Epidermal melanocyte (primary cell): ENCODE measurements at regions not wholly inside any gene's neighbourhood (a gene's known extent, or its start where the extent isn't known, plus 50 kb on each side); places are given as distances from the start of the nearest gene placed in this dataset.
A peak's percentile ranks its signal among the peaks of the same experiment; 100 is the strongest.
"Not testable (repeated sequence)": the region's sequence is repeated elsewhere in the genome, so short reads cannot be mapped to it uniquely, and the experiment has no call there.

ENCODE experiments used
- DNase-seq: peaks from one replicate; pipeline ENCODE4 v3.0.0; 2011; ENCODE audit warnings: low spot score; ENCODE audit not compliant: insufficient read length

DNA sequence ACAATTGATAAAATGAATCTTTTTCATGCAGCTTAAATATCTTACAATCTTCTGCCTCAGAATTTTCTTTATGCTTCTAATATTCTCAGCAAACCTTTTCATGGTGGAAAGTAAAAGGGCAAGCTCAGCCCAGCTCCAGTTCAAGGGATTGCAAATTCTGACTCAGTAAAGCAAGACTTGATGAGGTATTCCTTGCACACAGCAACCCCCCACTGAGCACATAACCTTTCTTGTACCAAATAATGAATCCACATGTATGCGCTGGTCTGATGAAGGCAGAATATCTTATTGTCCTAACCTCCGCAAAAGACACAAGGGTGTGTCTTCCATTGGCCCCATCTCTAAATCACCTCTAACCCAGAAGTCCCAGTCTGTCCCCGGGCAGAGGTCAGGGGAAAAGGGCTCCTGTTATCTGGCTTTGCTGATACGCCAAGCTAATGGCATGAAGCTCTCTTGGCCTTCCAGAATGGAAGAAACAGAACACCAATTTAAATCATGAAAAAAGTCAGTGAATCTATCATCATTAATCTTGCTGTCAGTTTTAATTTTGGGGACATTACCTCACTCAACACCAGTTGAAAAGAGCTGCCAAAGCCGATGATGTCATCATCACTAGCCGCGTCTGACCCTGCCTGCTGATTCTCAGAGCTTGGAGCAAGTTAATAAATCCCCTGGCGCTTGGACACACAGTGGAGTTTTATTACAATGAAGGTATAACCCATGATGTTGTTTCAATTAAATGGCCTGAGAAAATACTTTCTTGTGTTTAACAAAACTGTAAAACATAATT, 592.5 kb upstream of the CLINT1 start:
- DNase-seq = no peak

DNA sequence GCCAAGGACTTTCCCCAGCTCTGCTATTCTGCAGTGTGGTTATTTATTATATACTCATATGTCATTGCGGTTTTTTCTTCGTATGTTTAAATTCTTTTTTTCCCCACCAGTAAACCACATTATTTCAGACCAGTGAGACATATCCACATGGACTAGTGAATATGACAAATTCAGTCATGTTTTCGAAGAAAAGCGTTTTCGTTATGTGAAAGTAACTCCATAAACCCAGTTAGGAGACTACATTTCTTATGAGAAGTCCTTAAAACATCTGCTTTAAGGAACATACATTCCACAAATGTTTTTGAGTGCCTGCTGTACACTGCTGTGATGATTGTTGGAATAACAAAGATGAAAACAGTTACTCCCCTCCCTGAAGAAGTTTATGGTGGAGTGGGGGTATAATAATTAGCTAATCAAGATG, 591.8 kb upstream of the CLINT1 start:
- DNase-seq = no peak

DNA sequence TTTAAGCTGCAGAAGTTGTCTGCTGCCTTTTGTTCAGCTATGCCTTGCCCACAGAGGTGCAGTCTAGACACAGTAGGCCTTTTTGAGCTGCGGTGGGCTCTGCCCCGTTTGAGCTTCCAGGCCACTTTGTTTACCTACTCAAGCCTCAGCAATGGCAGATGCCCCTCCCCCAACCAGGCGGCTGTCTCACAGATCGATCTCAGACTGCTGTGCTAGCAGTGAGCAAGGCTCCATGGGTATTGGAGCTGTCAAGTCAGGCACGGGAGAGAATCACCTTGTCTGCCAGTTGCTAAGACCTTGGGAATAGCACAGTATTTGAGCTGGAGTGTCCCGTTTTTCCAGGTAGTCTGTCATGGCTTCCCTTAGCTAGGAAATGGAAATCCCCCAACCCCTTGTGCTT, 587.8 kb upstream of the CLINT1 start:
- DNase-seq = not testable (repeated sequence)

DNA sequence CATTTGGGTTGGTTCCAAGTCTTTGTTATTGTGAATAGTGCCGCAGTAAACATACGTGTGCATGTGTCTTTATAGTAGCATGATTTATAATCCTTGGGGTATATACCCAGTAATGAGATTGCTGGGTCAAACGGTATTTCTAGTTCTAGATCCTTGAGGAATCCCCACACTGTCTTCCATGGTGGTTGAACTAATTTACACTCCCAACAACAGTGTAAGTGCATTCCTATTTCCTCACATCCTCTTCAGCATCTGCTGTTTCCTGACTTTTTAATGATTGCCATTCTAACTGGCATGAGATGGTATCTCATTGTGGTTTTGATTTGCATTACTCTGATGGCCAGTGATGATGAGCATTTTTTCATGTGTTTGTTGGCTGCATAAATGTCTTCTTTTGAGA, 580.3 kb upstream of the CLINT1 start:
- DNase-seq = not testable (repeated sequence)

DNA sequence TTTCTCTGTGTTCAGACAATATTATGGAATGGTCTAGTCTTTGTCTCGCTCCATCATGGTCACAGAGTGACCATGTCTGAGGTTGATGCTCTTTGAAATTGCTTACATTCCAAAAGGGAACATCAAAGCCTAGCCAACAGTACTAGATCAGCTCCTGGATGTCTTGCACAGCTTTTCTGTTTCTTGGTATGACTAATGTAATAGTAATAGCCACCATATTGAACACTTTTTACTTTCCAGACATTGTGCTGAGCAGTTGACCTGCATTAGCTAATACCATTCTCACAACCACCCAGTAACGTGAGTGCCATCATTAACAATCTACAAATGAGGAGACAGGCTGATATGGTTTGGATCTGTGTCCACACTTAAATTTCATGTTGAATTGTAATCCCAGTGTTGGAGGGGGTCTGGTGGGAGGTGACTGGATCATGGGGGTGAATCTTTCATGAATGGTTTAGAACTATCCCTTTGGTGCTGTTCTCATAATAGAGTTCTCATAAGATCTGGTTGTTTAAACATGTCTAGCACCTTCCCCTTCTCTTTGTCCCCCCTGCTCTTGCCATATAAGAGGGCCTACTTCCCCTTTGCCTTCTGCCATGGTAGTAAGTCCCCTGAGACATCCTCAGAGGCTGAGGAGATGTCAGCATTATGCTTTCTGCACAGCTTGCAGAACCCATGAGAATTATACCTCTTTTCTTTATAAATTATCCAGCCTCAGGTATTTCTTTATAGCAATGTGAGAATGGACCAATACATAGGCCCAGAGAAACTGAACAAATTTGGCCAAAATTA, 577.5 kb upstream of the CLINT1 start:
- DNase-seq = no peak

DNA sequence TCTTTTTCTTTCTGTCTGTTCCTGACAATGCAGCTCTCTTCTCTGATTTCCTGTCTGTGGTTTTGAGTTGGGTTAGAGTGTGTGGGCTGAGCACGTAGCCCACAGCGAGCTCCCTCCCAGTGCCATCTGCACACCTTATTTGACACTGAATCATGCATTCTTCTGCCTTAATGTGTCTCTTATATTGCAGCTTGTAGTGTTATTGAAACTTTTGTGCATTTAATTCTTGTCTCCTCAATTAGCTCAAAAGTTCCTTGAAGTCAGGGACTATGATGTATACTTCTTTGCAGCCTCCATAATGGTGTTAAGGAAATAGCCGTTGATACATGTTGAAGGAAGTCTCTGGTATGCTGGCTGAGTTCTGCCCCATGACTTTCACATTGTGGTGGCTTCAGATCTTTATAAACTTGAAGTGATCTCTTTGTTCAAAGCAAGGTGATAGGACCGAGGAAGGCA, 576.2 kb upstream of the CLINT1 start:
- no peak for DNase-seq

DNA sequence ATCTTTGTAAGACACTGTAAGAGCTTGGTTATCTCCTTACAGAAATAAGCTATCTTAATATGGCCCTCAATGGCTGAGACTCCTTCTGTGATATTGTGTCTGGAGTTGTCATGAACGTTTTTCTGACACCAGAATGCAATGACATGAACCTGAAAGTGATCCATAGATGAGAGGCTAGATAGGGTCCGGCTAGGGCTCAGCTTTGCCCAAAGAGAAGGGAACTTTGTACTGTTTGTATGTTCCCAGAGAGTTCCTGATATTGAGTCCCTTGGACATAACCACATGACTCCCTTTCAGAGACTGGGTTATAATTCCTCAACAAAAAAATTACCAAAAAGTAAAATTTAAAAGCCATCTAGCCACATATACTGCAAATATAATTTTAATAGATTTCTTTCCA, 575.8 kb upstream of the CLINT1 start:
- no peak for DNase-seq

DNA sequence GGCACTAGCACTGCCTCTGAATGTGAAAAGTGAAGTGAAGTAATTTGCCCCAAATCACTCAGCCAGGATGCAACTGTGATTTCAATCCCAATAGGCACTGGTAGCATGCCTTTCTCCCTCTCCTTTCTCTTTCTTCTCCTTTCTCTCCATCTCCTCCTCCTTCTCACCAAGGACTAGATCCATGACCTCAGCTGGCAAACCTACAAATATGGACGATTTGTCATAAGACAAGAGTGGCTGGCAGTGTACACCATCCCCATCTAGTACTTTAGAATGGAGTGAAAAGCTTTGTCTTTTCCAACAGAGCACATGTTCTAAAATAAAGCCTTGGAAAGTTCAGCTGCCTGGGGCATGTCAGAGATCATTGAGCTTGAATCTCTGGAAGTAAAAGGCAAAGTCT, 574.7 kb upstream of the CLINT1 start:
- no peak for DNase-seq

DNA sequence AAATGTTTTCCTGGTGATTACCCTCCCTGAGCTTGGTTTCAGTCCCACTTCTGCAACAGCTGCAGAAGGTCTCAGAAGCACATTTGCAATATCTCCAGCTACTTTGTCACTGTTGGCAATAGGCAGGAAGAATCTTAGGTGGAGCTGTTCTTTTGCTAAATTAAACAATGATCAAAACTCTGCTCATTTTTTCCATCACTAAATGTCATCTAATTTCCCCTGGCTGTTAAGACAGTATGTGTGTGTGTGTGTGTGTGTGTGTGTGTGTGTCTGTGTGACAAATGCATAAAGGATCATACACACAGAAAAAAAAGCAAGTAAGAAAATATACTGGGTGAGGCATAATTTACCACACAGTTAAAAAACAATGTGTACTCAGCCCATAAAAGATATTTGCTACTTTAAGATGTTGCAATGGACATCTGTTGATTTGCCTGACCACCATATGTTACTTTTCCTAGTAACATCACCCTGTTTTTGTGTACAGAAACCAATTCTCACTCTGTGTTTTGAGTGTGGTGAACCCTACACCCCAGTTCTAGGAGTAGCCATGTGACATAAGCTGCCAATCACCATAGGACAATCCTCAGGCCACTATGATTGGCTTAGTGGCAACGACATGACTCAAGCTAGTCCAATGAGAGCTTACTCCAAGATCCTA, 572.6 kb upstream of the CLINT1 start:
- peak; percentile 46 for DNase-seq

DNA sequence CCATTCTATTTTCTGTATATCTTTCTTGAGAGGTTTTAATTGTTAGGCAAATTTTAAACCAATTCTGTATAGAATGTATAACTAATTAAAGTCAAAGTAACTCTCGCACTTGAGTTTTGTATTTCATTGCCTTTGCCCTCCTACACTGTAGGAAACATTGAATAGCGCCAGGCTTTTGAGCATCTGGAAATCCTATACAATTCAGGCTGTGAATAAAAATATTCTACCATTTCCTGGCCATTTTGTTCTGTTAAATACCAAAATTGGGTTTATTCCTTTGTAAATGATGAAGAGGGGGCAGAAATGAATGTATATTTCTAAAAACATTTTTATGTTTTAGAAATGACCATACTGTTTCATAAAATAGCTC, 571.8 kb upstream of the CLINT1 start:
- no peak for DNase-seq

DNA sequence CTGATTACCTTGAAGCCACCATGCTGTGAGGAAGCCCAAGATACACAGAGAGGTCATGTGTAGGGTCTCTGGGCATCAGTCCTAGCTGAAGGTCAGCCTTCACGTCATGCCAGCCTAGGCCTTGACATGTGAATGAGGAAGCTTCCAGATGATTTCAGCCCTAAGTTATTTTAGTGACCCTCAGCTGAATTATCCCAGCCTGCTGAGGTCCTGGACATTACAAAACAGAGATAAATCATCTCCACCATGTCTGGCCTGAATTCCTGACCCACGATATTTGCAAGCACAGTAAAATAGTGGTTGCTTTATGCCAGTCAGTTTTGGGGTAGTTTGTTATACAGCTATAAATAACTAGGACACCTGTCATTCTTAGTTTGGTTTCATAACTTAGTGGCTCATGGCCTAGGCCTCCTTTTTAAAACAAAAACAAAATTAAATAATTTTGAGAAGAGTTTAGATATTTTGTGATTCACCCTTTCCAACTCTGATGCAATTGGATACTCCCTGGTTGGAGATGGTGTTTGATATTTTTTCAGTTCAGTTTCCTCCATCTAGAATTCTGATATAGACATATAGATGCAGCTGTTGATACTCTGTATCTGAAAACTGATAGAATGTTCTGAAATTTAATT, 571.3 kb upstream of the CLINT1 start:
- DNase-seq = no peak

DNA sequence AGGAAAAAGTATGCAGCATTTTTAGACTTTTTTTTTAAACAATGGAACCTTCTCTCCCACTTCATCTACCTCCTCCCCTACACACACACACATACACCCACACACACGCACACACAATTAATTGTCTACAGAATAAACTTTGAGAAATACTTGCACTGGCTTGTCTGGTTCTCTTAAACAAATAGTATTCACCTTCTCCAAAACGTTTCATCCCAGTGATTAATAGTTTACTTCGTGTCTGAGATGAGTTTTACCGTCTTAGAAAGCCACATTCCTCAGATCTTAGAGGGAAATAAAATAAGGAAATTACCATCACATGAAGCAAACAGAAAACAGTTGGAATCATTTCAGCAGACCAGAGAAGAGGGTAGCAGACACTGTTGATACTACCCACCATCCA, 570.6 kb upstream of the CLINT1 start:
- DNase-seq = no peak

DNA sequence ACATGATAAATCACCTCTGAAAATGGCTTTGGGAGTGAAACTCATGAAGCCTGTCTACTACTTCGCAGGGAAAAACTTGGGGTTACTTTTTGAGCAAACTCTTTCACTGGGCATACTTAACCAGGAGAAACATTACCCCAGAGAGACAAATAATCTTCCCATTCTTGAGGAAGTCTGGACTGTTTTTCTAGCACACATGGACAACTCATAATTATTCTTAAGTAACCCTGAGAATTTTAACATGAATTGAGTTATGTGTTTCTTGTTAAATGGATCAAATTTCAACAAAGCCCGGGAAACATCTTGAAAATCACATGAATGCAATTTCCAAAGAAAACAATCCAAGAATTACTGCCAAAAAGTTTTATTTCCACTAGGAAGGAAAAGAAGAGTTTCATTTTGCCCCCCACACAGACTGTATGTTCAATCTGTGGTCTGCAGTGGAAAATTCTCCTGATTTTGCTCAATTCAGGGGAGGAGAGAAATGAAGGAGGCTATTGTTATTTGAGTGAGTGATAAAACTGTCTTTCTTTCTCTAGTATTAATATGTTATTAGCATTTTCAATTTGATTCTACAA, 564.8 kb upstream of the CLINT1 start:
- DNase-seq = peak; percentile 43

DNA sequence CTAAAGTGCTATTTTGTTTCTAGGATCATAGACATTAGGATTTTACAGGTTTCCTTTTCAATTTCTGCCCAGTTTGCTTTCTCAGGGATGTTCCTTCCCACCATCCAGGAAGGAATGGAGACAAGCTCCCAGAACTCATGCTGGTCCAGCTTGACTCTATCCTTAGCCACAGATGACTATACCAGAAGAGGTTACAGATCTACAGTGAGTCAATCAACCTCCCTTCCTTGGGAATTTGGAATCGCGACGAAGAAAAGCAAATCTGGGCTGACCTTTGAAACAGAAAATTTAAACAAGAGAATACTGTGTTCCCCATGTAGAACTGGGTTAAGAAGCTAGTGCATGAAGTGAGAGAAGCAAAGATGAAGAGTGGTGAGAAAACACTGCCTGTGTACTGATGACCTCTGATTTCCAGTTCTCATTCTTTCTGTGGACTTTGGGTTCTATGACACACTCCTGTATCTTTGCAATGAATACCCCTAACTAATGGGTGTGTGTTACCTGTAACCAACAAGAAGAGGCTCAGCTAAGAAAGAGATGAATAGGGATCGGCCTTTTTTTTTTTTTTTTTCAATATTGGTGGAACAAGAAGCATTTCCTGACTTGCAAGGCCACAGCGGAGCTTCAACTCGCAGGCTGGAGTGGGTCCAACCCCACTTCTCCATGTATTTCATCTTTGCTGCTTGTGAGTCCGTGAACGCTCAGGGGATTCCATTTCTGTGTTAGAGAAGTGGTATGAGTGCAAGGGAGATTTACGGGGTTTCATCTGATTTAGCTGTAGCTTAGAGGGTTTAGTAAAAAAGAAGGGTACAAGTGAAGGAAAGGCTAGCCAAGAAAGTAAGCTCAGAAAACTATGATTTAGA, 563.9 kb upstream of the CLINT1 start:
- DNase-seq = no peak

DNA sequence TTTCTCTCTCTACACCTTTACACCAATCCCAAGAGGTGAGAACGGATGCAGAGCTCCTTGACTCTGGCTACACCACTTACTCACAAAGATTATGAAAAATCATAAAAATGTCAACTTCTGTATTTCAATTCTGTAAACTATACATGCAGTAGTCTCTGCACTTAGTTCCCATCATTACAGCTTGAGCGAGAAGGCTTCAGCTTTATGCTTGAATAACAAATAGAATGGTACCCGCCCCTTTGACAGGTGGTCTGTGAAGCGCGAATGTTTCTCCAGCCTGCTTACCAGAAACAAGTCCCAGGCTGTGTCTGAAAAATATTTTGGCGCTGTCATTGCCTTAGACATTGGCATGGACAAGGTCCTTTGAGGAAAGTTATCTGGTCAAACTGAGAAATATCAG, 562.4 kb upstream of the CLINT1 start:
- no peak for DNase-seq

DNA sequence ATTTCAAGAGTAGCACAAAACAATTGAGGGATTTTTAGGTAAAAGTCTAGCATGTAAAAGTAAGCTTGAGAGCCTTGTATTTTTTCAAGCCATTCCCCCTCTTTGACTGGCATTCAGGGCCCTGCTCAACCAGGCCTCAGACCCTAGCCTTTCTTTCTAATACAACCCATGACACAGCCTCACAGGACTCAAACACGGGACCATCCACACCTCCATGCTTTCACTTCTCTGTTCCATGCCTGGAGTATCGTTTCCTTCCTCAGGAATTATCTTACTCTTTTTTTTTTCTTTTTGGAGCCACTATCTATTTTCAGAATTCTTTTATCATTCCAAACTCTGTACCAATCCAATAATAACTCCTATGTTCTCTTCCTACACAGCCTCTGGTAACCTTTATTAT, 560.2 kb upstream of the CLINT1 start:
- DNase-seq = no peak

DNA sequence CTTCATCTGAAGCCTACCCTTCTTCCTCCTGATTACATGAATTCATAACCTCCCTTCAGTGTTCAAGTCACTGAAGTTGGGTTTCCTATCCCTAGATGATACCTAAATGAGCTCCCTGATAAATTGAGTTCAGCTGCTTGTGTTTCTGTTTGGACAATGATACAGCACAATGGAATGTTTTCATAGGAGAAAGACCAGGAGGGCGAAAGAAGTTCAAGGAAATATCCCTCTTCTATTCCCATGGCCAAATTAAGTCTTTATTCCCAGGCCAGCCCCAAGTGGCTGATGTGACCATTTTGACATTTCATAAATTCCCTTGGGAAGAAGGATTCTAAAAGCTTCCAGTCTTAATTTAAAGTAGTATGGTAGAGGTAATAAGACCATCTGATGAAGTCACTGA, 555.8 kb upstream of the CLINT1 start:
- peak; percentile 30 for DNase-seq

DNA sequence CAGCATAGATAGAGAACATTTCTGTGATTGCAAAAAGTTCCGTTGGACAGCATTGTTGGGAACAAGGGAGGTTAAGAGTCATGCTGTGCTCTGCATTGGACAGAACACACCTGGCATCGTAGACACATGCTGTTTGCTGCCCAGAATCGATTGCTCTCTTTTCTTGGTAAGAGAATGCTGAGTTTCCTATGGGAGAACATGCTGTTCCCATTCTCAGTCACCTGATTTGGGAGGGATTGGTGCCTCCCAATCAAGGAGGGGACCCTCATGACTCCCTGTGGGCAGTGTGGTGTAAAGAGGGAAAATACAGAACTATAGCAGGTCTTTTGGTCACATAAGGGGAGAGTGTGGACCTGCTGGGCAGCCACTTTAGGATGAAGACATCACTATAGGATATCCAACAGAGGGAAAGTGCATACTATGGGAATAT, 555.4 kb upstream of the CLINT1 start:
- DNase-seq = no peak

DNA sequence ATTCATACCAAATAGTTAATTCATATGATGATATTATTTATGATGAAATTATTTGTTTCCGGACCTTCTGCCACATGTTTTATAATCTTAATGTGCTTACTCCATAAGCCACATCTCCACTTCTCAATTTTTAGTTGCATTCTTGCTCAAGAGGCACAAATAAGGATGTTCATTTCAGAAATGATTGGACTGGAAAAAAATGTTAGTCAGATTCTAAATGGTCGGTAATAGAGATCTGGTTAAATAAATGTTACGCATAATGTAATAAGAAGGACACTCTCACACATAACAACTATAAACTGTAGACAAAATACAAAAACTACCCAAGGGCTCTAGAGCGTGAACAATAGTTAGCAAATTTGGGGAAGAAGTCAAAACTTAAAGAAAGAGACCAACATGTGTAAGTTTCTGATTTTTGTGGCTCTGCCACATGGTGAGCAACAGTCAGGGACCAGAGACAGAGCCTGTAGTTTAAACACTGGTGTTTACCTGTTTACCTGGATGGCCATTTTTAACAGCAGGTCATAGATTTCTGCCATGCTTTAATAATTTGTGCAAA, 554.3 kb upstream of the CLINT1 start:
- no peak for DNase-seq

DNA sequence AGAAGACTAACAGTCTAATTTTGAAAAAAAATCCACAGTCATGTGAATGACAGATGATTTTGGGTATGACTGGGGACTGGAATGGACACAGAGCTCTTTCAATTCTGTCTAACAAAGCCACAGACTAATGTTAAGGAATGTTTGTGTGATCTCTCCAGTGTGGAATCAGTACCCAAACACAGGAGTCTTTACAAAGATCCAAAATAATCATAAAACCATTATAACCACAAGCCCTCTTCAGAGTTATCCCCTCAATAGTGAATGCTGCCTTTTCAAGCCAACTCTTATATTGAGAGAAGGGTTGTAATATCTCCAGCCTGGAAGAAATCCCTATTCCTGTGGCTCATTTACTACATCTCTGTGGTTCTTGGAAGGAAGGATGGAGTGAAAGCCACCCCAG, 552.0 kb upstream of the CLINT1 start:
- peak; percentile 79 for DNase-seq
